ENCODE measurements at regions not wholly inside any gene's neighbourhood (a gene's known extent, or its start where the extent isn't known, plus 50 kb on each side); places are given as distances from the start of the nearest gene placed in this dataset.

DNA sequence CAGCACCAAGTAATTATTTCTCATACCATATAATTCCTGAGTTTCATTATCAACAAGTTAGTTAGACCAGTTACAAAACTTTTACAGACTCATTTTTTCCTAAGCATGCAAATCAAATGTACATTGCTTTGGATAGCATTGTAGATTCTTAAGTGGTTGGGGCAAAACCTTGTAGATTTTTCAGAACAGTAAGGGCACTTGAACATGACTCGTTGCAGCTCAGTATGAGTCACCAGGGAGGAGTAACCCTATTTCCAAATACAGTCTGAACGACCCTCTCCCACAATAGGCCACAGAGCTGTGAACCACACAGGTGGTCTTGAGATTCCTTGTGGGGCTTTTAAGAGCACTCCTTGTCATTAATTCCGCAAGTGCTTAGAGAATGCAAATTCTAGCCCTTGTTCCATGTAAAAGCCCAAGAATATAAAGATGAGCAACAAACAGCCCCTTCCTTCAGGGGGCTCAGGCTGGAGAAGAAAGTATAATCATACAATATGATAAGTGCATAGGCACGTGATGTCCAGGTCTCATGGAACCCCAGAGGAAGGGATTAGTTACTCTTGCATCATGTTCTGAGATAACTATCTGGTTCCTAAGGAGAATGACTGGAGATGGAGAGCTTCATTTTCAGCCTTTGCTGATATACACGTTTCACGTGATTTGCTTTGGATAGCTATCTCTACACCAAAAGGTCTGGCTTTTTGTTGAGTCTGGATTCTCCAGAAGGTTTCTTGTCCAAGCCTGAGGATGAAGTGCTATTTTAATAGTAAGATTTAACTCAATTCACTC is 295.7 kb downstream of the KCNN2 start:
- TF ChIP-seq POLR2A (IDR thresholded peaks at IDR 0.05), result no peak
- no peak for TF ChIP-seq CTCF (IDR thresholded peaks at IDR 0.05)
